ENCODE measurements at regions not wholly inside any gene's neighbourhood (a gene's known extent, or its start where the extent isn't known, plus 50 kb on each side); places are given as distances from the start of the nearest gene placed in this dataset.

DNA sequence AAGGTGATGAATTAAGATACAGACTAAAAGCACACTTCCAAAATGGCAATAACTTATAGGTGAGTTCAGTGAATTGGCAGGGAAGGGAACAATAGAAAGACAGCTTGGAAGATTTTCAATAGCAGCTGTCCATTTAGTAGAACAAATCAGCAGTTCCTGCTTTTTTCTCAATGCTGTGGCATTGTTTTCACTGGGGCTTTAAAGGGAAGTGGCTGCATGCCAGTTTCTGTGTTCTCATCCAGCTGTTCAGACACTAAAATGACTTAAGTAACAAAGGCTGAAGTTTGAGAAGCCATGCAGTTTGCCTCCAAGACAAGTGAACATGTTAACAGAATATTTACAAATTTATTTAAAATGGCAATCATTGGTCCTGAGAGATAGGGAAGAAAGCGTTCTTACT, 291.9 kb downstream of the FAM47A start:
- TF ChIP-seq, protein P1, sequence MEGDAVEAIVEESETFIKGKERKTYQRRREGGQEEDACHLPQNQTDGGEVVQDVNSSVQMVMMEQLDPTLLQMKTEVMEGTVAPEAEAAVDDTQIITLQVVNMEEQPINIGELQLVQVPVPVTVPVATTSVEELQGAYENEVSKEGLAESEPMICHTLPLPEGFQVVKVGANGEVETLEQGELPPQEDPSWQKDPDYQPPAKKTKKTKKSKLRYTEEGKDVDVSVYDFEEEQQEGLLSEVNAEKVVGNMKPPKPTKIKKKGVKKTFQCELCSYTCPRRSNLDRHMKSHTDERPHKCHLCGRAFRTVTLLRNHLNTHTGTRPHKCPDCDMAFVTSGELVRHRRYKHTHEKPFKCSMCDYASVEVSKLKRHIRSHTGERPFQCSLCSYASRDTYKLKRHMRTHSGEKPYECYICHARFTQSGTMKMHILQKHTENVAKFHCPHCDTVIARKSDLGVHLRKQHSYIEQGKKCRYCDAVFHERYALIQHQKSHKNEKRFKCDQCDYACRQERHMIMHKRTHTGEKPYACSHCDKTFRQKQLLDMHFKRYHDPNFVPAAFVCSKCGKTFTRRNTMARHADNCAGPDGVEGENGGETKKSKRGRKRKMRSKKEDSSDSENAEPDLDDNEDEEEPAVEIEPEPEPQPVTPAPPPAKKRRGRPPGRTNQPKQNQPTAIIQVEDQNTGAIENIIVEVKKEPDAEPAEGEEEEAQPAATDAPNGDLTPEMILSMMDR (IDR thresholded peaks at IDR 0.05; ENCODE audit: low read depth, low read length), result no peak
- TF ChIP-seq EZH2phosphoT487 (IDR thresholded peaks at IDR 0.05; ENCODE audit: low read depth), result no peak

Measured in OCI-LY3 (cell line).